ENCODE measurements at regions not wholly inside any gene's neighbourhood (a gene's known extent, or its start where the extent isn't known, plus 50 kb on each side); places are given as distances from the start of the nearest gene placed in this dataset.

- no peak for DNase-seq
Measured at GRCh38 chr6:164276211-164276610, 861.7 kb downstream of the QKI start.

DNA sequence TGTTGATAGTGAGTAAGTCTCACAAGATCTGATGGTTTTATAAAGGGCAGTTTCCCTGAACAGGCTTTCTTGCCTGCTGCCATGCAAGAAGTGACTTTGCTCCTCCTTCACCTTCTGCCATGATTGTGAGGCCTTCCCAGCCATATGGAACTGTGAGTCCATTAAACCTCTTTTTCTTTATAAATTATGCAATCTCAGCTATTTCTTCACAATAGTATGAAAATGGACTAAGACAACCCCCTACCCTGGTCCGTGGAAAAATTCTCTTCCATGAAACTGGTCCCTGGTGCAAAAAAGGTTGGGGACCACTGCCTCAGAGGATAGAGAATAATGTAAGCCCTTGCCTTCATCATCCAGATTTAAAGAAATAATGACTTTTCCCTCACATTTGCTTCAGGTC is 861.3 kb downstream of the QKI start:
- DNase-seq: no peak

- no peak for DNase-seq
Measured at GRCh38 chr6:164274493-164274892, 860.0 kb downstream of the QKI start.

GRCh38 chr6:164273491-164273890 is 859.0 kb downstream of the QKI start:
- DNase-seq: no peak

DNA sequence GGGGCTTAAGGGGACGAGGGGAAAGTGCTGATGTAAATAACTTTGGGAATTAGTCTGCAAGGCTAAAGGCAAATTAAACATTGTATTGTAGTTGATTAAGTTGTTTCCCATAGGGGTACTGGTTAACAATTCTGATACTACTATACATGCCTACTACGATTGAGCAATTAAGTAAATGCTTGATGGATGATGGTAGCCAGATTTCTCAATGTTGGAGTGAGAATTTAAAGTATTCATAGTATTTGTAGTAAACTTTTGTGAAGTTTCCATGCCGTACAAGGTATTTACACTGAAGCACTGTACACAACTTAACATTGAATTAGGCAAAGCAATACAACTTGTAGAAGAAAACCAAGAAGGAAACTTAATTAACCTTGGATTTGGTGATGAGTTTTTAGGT is 852.3 kb downstream of the QKI start:
- no peak for DNase-seq

- no peak for DNase-seq
Measured at GRCh38 chr6:164262348-164262747, 847.8 kb downstream of the QKI start.

DNA sequence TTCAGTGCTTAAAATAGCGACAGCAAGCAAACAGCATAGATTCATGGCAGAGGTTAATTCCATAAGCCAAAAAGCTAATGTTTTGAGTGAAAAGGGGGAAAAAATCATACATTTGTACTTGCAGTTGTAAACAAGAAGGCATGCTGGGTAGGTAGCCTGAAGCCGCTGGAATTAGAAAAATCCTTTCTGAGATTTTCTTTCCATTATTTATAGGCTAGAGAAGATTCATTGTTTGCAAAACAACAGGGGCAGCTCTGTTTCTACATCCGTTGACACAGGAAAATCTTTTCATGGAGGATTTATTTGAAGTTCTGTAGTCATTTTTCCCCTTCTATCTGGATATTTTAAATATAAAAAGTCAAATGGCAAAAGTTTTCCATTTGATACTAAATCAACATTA is 843.9 kb downstream of the QKI start:
- no peak for DNase-seq

DNA sequence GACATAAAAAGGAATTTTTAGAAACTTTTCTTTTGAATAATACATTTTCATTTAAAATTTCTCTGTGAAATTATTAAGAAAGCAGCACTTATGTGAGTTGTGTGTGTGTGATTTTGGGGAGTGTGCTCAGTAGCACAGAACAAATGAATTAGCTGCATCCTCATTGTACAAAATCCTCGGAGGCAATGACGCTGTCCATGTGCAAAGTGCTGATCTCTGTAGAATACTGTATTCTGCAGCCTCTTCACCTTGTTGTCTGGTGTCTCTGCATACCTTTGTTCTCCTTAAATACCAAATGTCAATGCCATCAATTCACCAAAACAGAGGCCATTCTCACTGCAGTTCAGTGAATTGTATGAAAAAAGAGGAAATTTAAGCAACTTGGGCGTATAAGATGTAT is 838.4 kb downstream of the QKI start:
- DNase-seq: peak; percentile 9

DNA sequence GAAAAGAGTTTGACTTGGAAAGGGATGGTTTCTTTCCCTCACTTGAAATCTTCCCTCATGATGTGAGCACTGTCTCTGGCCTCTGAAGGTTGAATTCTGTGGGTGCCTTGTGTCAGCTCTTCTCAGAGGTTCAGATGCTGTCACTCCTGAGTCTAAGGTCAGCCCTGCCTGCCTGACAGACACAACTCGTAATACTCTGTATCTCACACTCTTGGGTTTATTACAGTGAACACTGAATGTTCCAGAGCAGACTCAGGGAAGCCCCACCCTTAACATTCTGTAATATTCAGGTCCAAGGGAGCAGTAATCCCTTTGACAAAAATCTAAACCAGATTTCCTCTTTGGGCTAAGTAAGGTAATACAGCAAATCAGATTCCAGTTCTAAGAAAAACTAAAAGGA is 837.8 kb downstream of the QKI start:
- DNase-seq: no peak

- DNase-seq: peak; percentile 52
Measured at GRCh38 chr6:164247106-164247505, 832.6 kb downstream of the QKI start.

DNA sequence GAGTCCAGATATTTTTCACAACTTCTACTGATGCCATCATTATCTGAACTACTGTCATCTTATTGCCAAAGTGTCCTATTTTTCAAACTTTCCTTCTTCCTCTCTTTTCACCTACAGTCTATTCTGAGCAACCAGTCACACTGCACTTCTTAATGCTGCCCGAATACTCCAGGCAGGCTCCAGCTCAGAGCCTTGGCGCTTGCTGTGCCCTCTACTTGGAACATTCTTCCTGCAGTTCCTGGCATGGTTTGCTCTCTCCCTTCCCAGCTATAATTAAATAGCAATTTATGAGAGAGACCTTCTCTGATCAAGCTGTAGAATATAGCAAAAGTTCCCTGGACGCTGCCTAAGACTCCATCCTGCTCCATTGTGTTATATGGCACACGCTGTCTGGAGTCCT is 831.6 kb downstream of the QKI start:
- DNase-seq: no peak

DNA sequence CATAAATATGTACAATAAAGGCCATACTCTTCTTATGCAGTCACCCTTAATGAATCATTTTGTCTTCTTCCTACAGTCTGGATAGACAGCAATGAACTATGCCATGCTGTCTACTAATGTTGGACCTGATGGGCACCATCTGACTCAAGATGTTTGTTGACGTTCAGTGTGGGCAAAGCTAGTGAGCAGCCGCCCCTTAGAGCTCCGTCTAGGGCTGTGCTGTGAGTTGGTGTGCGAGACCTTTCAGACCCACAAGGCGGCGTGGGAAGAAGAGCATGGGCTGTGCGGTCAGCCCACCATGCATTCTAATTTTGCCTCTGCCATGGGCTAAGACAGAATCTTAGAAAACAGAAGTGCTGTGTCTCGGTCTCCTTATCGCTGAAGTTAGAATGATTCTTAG is 829.4 kb downstream of the QKI start:
- no peak for DNase-seq

DNA sequence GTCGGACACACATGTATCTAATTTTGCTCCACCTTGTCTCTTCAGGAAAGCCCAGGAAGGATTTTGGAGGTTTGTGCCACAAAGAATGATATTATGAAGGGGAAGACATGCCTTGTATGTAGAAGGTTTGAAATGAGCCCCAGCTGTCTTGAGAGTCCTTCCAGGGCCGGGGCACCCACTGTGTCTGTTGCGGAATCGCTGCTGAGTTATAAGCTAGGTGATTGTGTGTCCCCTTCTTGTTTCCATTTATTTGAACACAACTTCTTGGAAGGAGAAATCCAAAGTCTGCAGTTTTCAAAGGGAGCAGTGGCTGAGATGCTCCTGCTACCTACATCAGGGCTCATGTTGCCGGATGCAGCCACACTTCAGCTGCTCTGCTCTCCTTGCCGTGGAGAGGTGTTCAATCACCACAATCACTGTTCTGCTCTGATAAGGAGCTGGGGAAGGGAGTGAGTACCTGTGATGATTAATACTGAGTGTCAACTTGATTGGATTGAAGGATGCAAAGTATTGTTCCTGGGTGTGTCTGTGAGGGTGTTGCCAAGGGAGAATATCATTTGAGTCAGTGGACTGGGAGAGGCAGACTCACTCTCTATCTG is 828.6 kb downstream of the QKI start:
- no peak for DNase-seq

DNA sequence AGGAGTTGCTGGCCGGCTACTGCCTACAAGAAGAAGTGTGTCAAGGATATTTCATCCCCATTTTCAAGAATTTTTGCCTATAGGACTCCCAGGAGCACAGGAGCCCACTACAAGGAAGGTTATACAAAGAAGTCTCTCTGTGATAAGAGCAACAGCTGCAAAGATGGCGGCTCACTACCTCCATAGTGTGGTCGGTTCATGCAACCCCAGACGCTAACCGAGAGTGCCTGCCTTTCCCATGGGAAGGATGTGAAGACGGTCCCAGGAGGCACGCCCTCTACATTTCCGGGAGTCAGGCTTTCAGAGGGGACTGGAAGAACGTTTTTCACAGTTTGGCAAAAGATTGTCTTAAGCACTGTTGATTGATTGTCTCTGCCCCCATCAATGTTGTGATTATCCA is 816.3 kb downstream of the QKI start:
- no peak for DNase-seq

GRCh38 chr6:164230259-164230658 is 815.7 kb downstream of the QKI start:
- DNase-seq: no peak

GRCh38 chr6:164229716-164230115 is 815.2 kb downstream of the QKI start:
- DNase-seq: no peak

DNA sequence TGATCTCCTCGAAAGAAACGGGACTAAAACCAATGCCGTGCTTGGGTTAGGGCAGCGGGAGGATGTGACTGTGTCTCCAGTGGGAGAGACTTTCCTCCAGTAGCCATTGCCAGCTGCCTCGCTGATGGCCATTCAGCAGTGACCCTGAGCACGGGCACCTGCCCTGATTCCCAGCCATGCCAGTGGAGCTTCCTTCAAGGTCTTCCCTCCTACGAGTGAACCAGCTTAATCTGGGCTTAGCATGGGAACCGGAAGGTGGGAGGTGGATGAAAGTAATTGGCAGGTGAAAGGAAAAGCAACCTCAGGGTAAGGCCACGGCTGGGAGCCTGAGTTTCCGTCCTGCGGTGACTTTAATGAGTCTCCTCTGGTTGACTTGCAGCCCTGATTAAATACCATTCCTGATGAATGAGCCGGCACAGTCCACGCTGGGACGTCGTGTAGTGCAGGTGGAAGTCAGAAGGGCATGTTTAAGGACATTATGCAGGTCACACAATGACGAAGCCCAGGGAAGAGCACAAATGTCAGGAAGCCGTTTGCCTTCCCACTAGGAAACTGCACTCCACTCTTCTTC is 813.5 kb downstream of the QKI start:
- DNase-seq: no peak

GRCh38 chr6:164216839-164217238 is 802.3 kb downstream of the QKI start:
- DNase-seq: no peak

GRCh38 chr6:164216368-164216767 is 801.9 kb downstream of the QKI start:
- DNase-seq: no peak

- peak; percentile 25 for DNase-seq
Measured at GRCh38 chr6:164214066-164214465, 799.5 kb downstream of the QKI start.

DNA sequence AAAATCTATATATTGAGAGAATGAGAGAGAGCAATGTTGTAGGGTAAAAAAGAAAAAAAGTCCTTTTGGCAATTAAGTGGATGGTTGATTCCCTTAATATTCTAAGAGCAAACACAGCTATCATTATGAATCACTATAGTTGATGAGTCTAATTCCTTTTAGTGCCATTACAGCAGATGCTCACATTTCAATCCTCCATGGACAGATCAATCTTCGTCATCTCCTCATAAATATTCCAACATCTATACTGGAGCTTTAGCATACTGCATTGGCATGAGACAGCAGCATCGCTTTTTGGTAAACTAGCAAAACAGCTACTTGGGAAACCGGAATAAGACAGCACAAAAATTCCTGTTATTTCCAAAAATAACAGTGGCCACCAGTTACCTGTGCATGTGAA is 796.7 kb downstream of the QKI start:
- DNase-seq: no peak

DNA sequence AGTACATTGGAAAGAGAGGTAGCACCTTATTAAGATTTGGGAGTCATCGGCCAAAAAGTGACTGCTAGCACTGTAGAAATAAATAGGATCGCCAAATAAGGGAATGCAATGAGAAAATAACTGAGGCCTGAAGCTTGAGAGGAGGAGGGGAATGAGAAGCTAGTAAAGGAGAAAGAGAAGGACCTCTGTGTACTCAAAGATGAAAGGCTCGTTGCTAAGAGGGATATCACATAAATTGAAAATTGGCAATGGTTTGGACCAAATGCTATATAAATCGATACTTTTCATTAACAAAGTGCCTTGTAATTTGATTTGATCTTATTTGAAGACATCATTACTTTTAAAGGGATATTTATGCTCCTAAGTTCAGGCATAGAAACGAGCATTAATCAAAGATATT is 796.3 kb downstream of the QKI start:
- no peak for DNase-seq

GRCh38 chr6:164210323-164210722 is 795.8 kb downstream of the QKI start:
- no peak for DNase-seq

- DNase-seq: peak; percentile 38
Measured at GRCh38 chr6:164208371-164208770, 793.9 kb downstream of the QKI start.

DNA sequence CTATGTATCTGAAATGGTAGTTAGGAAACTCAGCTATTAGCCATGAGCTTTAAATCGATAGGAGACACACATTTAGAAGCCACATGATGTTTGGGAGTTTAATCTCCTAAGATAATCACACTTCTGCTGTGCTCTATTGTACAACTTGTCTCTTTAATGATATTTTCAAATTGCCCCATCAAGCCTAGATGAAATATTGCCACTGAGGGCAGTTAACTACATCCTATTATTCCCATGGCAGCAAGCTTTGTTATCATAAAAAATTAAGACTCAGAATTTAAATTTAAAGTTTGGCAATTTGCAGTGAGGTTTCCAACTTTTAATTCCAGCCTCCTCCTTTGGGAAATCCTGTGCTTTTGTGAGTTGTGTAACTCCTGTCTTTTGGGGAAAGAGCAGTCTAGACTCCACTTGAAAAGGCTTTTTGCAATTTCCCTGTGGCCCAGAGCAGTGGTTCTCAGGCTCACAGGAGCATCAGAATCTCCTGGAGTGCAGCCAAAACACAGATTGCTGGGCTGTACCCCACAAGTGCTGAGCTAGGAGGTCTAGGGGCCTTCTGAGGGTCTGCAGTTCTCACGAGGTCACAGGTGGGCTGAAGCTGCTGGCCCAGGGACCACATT is 792.4 kb downstream of the QKI start:
- peak; percentile 32 for DNase-seq
